ENCODE measurements at regions not wholly inside any gene's neighbourhood (a gene's known extent, or its start where the extent isn't known, plus 50 kb on each side); places are given as distances from the start of the nearest gene placed in this dataset.

- TF ChIP-seq, protein P1, sequence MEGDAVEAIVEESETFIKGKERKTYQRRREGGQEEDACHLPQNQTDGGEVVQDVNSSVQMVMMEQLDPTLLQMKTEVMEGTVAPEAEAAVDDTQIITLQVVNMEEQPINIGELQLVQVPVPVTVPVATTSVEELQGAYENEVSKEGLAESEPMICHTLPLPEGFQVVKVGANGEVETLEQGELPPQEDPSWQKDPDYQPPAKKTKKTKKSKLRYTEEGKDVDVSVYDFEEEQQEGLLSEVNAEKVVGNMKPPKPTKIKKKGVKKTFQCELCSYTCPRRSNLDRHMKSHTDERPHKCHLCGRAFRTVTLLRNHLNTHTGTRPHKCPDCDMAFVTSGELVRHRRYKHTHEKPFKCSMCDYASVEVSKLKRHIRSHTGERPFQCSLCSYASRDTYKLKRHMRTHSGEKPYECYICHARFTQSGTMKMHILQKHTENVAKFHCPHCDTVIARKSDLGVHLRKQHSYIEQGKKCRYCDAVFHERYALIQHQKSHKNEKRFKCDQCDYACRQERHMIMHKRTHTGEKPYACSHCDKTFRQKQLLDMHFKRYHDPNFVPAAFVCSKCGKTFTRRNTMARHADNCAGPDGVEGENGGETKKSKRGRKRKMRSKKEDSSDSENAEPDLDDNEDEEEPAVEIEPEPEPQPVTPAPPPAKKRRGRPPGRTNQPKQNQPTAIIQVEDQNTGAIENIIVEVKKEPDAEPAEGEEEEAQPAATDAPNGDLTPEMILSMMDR (IDR thresholded peaks at IDR 0.05) = no peak
- TF ChIP-seq POLR2A (IDR thresholded peaks at IDR 0.05) = no peak
Observed at GRCh38 chr6:30800871-30801270, 56.5 kb upstream of the IER3 start.
